SH-SY5Y (cell line): ENCODE measurements at regions not wholly inside any gene's neighbourhood (a gene's known extent, or its start where the extent isn't known, plus 50 kb on each side); places are given as distances from the start of the nearest gene placed in this dataset.

Source experiments
- GATA2 ChIP-seq: IDR thresholded peaks from 2 replicates; pipeline ENCODE4 v1.6.1; 2011; ENCODE audit warnings: mild to moderate bottlenecking, low read depth, low read length
- GATA3 ChIP-seq: IDR thresholded peaks from 2 replicates; pipeline ENCODE4 v1.6.1; 2011; ENCODE audit warnings: low read depth, mild to moderate bottlenecking, low read length, moderate library complexity

- TF ChIP-seq GATA3 (no peak), GATA2 (no peak)
Measured at GRCh38 chr3:182182531-182182968, 470.8 kb downstream of the SOX2 start.

- TF ChIP-seq GATA3: no peak
- TF ChIP-seq GATA2: no peak
Measured at GRCh38 chr3:182183716-182184430, 472.1 kb downstream of the SOX2 start.

- TF ChIP-seq GATA2 (no peak), GATA3 (no peak)
Measured at GRCh38 chr3:182185313-182185712, 473.6 kb downstream of the SOX2 start.

GRCh38 chr3:182190056-182190455 is 478.3 kb downstream of the SOX2 start:
- TF ChIP-seq GATA3 (no peak), GATA2 (no peak)

GRCh38 chr3:182198345-182198744 is 486.6 kb downstream of the SOX2 start:
- TF ChIP-seq GATA3 (no peak), GATA2 (no peak)

GRCh38 chr3:182201456-182202168 is 489.9 kb downstream of the SOX2 start:
- TF ChIP-seq GATA2 (no peak), GATA3 (no peak)

- TF ChIP-seq GATA3: no peak
- TF ChIP-seq GATA2: no peak
Measured at GRCh38 chr3:182212479-182213076, 500.9 kb downstream of the SOX2 start.

GRCh38 chr3:182214416-182214815 is 502.7 kb downstream of the SOX2 start:
- TF ChIP-seq GATA3: no peak
- no peak for TF ChIP-seq GATA2

- TF ChIP-seq GATA3: no peak
- no peak for TF ChIP-seq GATA2
Measured at GRCh38 chr3:182215881-182216280, 504.2 kb downstream of the SOX2 start.

GRCh38 chr3:182216311-182216970 is 504.7 kb downstream of the SOX2 start:
- peak; percentile 71 for TF ChIP-seq GATA3
- no peak for TF ChIP-seq GATA2

- TF ChIP-seq GATA3: no peak
- TF ChIP-seq GATA2: no peak
Measured at GRCh38 chr3:182220013-182220412, 508.3 kb downstream of the SOX2 start.

- TF ChIP-seq GATA2 (no peak), GATA3 (no peak)
Measured at GRCh38 chr3:182220471-182220870, 508.7 kb downstream of the SOX2 start.

GRCh38 chr3:182226995-182227394 is 515.3 kb downstream of the SOX2 start:
- TF ChIP-seq GATA3 (no peak), GATA2 (no peak)

- no peak for TF ChIP-seq GATA2
- no peak for TF ChIP-seq GATA3
Measured at GRCh38 chr3:182233405-182233804, 521.7 kb downstream of the SOX2 start.

GRCh38 chr3:182233957-182234356 is 522.2 kb downstream of the SOX2 start:
- TF ChIP-seq GATA3: no peak
- TF ChIP-seq GATA2: no peak
